ENCODE measurements at regions not wholly inside any gene's neighbourhood (a gene's known extent, or its start where the extent isn't known, plus 50 kb on each side); places are given as distances from the start of the nearest gene placed in this dataset.

DNA sequence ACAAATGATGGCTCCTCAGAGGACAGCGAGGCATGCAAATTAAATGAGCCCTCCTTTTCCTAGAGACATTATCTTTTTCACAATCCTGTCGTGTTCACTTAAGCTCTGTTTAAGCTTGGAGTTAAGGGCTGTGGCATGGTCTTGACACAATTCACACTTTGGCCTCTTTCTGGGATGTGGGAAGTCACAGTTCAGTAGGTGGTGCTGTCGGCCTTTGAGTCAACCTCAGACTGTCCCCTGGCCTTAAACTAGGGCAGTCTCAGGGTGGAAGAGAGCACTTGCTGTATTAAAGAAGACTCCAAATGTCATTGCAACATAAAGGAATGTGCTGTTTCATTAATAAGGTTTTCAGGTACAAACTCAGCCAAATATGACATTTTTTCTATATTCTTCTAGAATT is 351.0 kb downstream of the MCTP2 start:
- TF ChIP-seq, protein P1, sequence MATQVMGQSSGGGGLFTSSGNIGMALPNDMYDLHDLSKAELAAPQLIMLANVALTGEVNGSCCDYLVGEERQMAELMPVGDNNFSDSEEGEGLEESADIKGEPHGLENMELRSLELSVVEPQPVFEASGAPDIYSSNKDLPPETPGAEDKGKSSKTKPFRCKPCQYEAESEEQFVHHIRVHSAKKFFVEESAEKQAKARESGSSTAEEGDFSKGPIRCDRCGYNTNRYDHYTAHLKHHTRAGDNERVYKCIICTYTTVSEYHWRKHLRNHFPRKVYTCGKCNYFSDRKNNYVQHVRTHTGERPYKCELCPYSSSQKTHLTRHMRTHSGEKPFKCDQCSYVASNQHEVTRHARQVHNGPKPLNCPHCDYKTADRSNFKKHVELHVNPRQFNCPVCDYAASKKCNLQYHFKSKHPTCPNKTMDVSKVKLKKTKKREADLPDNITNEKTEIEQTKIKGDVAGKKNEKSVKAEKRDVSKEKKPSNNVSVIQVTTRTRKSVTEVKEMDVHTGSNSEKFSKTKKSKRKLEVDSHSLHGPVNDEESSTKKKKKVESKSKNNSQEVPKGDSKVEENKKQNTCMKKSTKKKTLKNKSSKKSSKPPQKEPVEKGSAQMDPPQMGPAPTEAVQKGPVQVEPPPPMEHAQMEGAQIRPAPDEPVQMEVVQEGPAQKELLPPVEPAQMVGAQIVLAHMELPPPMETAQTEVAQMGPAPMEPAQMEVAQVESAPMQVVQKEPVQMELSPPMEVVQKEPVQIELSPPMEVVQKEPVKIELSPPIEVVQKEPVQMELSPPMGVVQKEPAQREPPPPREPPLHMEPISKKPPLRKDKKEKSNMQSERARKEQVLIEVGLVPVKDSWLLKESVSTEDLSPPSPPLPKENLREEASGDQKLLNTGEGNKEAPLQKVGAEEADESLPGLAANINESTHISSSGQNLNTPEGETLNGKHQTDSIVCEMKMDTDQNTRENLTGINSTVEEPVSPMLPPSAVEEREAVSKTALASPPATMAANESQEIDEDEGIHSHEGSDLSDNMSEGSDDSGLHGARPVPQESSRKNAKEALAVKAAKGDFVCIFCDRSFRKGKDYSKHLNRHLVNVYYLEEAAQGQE (IDR thresholded peaks at IDR 0.05; ENCODE audit: insufficient read depth in 1 of 2, low read depth in 2 of 2, low read length in 2 of 2), result no peak
- no peak for TF ChIP-seq FOXP2 (optimal IDR thresholded peaks at IDR 0.05; ENCODE audit: borderline replicate concordance, extremely low read depth, extremely low read length, insufficient read depth)

DNA sequence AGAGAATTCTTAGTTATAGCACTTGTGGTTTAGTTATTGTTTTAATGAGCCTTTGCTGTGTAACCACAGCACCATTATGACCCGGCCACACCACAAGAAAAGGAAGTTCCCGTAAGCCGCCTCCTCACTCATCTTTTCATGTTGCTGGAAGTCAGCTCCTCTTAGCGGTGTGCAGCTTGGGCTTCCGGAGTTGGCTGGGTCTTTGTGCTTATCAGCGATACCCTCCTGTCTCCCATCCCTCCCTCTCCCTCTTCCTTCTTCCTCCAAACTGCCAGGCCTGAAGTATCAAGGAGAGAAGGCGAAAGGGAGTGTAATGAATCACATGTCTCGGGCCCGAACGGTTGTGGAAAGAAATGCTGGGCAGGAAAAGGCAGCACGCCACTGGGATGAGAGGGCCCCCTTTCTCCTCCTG is 353.5 kb downstream of the MCTP2 start:
- TF ChIP-seq, protein P1 (IDR thresholded peaks at IDR 0.05; ENCODE audit: insufficient read depth in 1 of 2, low read depth in 2 of 2, low read length in 2 of 2), result no peak
- no peak for TF ChIP-seq TAF1 (IDR thresholded peaks at IDR 0.05; ENCODE audit: borderline replicate concordance, insufficient read depth, low read length)
- TF ChIP-seq FOXP2 (optimal IDR thresholded peaks at IDR 0.05; ENCODE audit: borderline replicate concordance, extremely low read depth, extremely low read length, insufficient read depth), result no peak
- no peak for TF ChIP-seq POLR2AphosphoS5 (IDR thresholded peaks at IDR 0.05; ENCODE audit: low read depth, low read length)
- TF ChIP-seq SIN3A (IDR thresholded peaks at IDR 0.05; ENCODE audit: borderline replicate concordance, insufficient read depth, low read length), result no peak

DNA sequence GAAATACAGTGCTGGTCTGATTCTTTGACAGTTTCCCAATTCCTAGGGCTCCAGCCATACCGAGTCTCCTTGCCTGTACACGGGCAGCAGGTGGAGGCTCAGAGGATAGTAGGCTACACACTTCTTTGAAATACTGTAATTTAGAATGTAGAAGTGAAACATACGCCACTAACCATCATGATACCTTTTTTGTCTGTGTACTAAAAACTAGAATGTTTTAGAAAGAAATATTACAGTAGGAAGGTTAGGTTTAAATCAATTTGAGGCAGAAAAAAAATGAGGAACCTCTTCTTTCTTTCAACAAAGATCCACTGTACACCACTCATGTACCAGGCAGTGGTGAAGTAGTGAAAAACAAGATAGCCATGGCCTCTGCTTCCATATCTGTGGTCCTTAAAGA is 354.7 kb downstream of the MCTP2 start:
- TF ChIP-seq POLR2AphosphoS5 (IDR thresholded peaks at IDR 0.05; ENCODE audit: low read depth, low read length), result no peak
- no peak for TF ChIP-seq TAF1 (IDR thresholded peaks at IDR 0.05; ENCODE audit: borderline replicate concordance, insufficient read depth, low read length)
- no peak for TF ChIP-seq FOXP2 (optimal IDR thresholded peaks at IDR 0.05; ENCODE audit: borderline replicate concordance, extremely low read depth, extremely low read length, insufficient read depth)
- TF ChIP-seq, protein P1 (IDR thresholded peaks at IDR 0.05; ENCODE audit: insufficient read depth in 1 of 2, low read depth in 2 of 2, low read length in 2 of 2), result no peak
- no peak for TF ChIP-seq SIN3A (IDR thresholded peaks at IDR 0.05; ENCODE audit: borderline replicate concordance, insufficient read depth, low read length)

DNA sequence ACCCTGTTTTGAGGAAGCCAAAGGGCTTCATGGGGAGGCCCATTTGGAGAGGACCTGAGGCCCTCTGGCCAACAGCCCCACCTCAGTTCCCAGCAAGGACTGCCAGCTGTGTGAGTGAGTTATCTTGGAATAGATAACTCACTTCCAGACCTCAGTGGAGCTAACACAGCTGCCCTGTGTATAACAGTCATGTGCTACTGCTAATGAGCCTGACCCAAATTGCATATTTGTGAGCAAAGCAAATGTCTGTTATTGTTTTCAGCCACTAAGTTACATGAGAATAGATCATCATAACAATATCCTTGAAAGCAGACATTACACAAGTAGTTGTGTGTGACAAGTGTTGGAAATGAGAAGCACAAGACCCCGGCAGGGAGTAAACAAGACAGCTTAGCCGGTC is 355.8 kb downstream of the MCTP2 start:
- TF ChIP-seq TAF1 (IDR thresholded peaks at IDR 0.05; ENCODE audit: borderline replicate concordance, insufficient read depth, low read length) (no peak), SIN3A (IDR thresholded peaks at IDR 0.05; ENCODE audit: borderline replicate concordance, insufficient read depth, low read length) (no peak), FOXP2 (optimal IDR thresholded peaks at IDR 0.05; ENCODE audit: borderline replicate concordance, extremely low read depth, extremely low read length, insufficient read depth) (no peak), POLR2AphosphoS5 (IDR thresholded peaks at IDR 0.05; ENCODE audit: low read depth, low read length) (no peak)
- TF ChIP-seq, protein P1 (IDR thresholded peaks at IDR 0.05; ENCODE audit: insufficient read depth in 1 of 2, low read depth in 2 of 2, low read length in 2 of 2), result no peak

DNA sequence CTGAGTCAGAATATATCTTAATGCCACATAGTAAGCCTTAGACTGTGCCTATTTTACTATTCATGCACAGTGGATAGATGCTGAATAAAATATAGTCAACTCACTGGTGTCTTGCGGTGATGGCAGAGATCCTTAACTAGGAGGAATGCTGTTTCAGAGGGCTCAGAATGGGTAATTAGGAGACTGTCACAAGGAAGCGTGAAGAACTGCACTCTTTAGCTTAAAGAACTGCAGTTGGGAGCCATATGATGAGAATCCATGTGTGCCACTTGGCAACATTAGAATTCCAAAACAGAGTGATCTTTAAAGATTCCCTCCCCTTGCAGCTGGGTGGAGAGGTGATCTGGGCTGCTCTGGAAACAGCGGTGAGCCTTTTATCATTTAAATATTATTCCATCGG is 357.6 kb downstream of the MCTP2 start:
- TF ChIP-seq FOXP2 (optimal IDR thresholded peaks at IDR 0.05; ENCODE audit: borderline replicate concordance, extremely low read depth, extremely low read length, insufficient read depth), result no peak
- no peak for TF ChIP-seq SIN3A (IDR thresholded peaks at IDR 0.05; ENCODE audit: borderline replicate concordance, insufficient read depth, low read length)
- no peak for TF ChIP-seq TAF1 (IDR thresholded peaks at IDR 0.05; ENCODE audit: borderline replicate concordance, insufficient read depth, low read length)
- TF ChIP-seq POLR2AphosphoS5 (IDR thresholded peaks at IDR 0.05; ENCODE audit: low read depth, low read length), result no peak

All from PFSK-1 (cell line).